Stimulated activated CD4-positive, alpha-beta T cell treated with anti-CD3 and anti-CD28 coated beads, Interleukin-2, amount 100 ng/mL, for 48 hours (primary cell): ENCODE measurements at regions not wholly inside any gene's neighbourhood (a gene's known extent, or its start where the extent isn't known, plus 50 kb on each side); places are given as distances from the start of the nearest gene placed in this dataset.
"Not testable (repeated sequence)": the region's sequence is repeated elsewhere in the genome, so short reads cannot be mapped to it uniquely, and the experiment has no call there.

Source experiments
- DNase-seq, 2 donors: peaks; one replicate each; pipeline ENCODE4 v3.0.0-alpha.2; 2020

- not testable (repeated sequence) for DNase-seq
These were observed 235.7 kb downstream of the GOLGA6L6 start for GRCh38 chr15:20305912-20306311.

GRCh38 chr15:20305015-20305465, 236.6 kb downstream of the GOLGA6L6 start:
- DNase-seq, result not testable (repeated sequence)

- not testable (repeated sequence) for DNase-seq
These were observed 237.2 kb downstream of the GOLGA6L6 start for GRCh38 chr15:20304282-20305014.

- not testable (repeated sequence) for DNase-seq
These were observed 238.1 kb downstream of the GOLGA6L6 start for GRCh38 chr15:20303248-20304171.

- DNase-seq, result not testable (repeated sequence)
These were observed 239.2 kb downstream of the GOLGA6L6 start for GRCh38 chr15:20302141-20303069.

- not testable (repeated sequence) for DNase-seq
These were observed 240.0 kb downstream of the GOLGA6L6 start for GRCh38 chr15:20301471-20302081.

- DNase-seq, result not testable (repeated sequence)
These were observed 240.6 kb downstream of the GOLGA6L6 start for GRCh38 chr15:20301041-20301390.

GRCh38 chr15:20300351-20301040, 241.1 kb downstream of the GOLGA6L6 start:
- not testable (repeated sequence) for DNase-seq

GRCh38 chr15:20297603-20298123, 243.9 kb downstream of the GOLGA6L6 start:
- not testable (repeated sequence) for DNase-seq

GRCh38 chr15:20296261-20296660, 245.3 kb downstream of the GOLGA6L6 start:
- not testable (repeated sequence) for DNase-seq

GRCh38 chr15:20295238-20295811, 246.3 kb downstream of the GOLGA6L6 start:
- DNase-seq, result no peak

GRCh38 chr15:20294651-20295237, 246.9 kb downstream of the GOLGA6L6 start:
- DNase-seq, result no peak

GRCh38 chr15:20292422-20293005, 249.1 kb downstream of the GOLGA6L6 start:
- DNase-seq, result not testable (repeated sequence)

- not testable (repeated sequence) for DNase-seq
These were observed 250.0 kb downstream of the GOLGA6L6 start for GRCh38 chr15:20291616-20292015.

- not testable (repeated sequence) for DNase-seq
These were observed 251.0 kb downstream of the GOLGA6L6 start for GRCh38 chr15:20290606-20291005.

- DNase-seq, result not testable (repeated sequence)
These were observed 252.0 kb downstream of the GOLGA6L6 start for GRCh38 chr15:20289538-20290103.

- not testable (repeated sequence) for DNase-seq
These were observed 252.6 kb downstream of the GOLGA6L6 start for GRCh38 chr15:20288800-20289537.

- DNase-seq, result not testable (repeated sequence)
These were observed 255.0 kb downstream of the GOLGA6L6 start for GRCh38 chr15:20286559-20286958.
